VCaP (cell line): ENCODE measurements at regions not wholly inside any gene's neighbourhood (a gene's known extent, or its start where the extent isn't known, plus 50 kb on each side); places are given as distances from the start of the nearest gene placed in this dataset.

ENCODE experiments used
- H3K27ac ChIP-seq: fragments of 450-650 bp; 2 replicates; pipeline ENCODE4 v1.5.1; 2017
- CTCF ChIP-seq: fragments of 450-650 bp; conservative IDR thresholded peaks from 2 replicates; pipeline ENCODE4 v1.5.1; 2017; ENCODE audit warnings: mild to moderate bottlenecking, moderate library complexity

DNA sequence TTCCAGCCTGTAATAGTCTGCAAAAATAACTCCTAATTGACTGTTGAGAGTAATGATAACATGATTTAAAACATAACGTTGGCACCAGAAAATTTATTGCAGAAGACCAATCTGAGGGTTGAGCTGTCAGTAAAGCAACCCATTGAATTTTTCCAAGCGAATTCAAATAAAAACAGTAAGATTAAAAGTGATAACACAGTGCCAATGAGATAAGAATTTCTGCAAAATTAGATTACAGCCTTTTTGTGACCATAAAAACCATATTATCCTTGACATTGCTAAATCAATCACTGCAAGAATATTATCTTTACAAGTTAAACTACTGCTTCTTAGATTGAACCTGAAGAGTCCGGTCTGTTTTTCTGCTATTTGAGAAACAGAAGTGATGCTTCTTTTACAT lies 341.4 kb downstream of the CDH11 start:
- no peak overlapping the region for H3K27ac ChIP-seq
- TF ChIP-seq CTCF: no peak

GRCh38 chr16:64778777-64779176 lies 343.1 kb downstream of the CDH11 start:
- no peak overlapping the region for H3K27ac ChIP-seq
- TF ChIP-seq CTCF: no peak

- no peak for TF ChIP-seq CTCF
- H3K27ac ChIP-seq: no peak overlapping the region
Observed at GRCh38 chr16:64773638-64774037, 348.2 kb downstream of the CDH11 start.

- H3K27ac ChIP-seq: no peak overlapping the region
- TF ChIP-seq CTCF: no peak
Observed at GRCh38 chr16:64773184-64773583, 348.7 kb downstream of the CDH11 start.

DNA sequence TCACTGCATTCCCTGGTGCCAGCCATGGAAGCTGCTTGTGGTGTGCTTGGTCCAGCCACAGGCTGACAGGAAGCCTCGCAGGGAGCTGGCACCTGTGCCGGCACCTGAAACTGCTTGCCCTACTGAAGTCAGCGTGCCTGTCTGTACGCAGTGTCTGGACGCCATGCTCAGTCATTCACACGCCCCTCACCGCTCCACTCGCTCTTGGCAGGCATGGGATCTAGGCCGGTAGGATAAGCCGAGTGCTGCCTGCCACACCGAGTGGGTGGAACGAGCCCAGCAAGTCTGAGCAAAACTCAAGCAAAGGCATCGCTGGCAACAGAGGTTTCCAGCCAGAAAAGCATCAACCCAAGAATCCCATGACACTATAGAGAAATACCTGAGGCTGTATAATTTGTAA lies 350.6 kb downstream of the CDH11 start:
- H3K27ac ChIP-seq: no peak overlapping the region

GRCh38 chr16:64762211-64762610 lies 359.7 kb downstream of the CDH11 start:
- H3K27ac ChIP-seq: no peak overlapping the region
- no peak for TF ChIP-seq CTCF

More for the DNA sequence above, 350.6 kb downstream of the CDH11 start:
- no peak for TF ChIP-seq CTCF

DNA sequence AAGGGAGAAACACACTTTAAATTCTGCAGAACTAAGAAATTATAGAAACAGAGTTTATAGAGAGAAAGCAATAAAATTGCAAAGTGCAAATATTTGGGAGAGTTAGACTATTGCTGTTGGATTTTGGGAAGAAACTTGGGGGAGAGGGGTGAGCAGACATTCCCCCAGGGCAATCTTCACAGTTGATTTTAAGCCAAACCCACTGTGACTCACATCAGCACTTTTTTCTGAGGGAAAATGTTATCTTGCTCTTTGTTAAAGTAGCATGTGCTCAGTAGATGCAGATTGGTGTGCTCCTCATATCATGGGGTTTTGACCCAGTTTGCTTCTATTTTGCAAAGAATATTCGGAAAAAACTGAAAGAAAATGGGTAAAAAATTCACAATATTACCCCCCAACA lies 367.6 kb downstream of the CDH11 start:
- no peak for TF ChIP-seq CTCF
- no peak overlapping the region for H3K27ac ChIP-seq

GRCh38 chr16:64751906-64752305 lies 370.0 kb downstream of the CDH11 start:
- no peak overlapping the region for H3K27ac ChIP-seq
- no peak for TF ChIP-seq CTCF
